ENCODE measurements at regions not wholly inside any gene's neighbourhood (a gene's known extent, or its start where the extent isn't known, plus 50 kb on each side); places are given as distances from the start of the nearest gene placed in this dataset.

GRCh38 chr2:240373289-240373885, 62.1 kb upstream of the GPC1 start:
- DNase-seq (ENCODE audit: low spot score): no peak
- no peaks in the 10 kb centered on the region for H3K36me3 ChIP-seq
- no peaks in the 10 kb centered on the region for H3K27me3 ChIP-seq
- H3K27ac ChIP-seq: peak overlapping the region; percentile 73 to 85
- H3K4me1 ChIP-seq: peaks cover 0 to 53% of the 10 kb centered on the region in 2 donors
- no peaks in the 10 kb centered on the region for H3K9me3 ChIP-seq
- no peak for TF ChIP-seq CTCF (IDR thresholded peaks at IDR 0.05)
- no peak overlapping the region for H3K4me3 ChIP-seq

GRCh38 chr2:240374085-240374907, 61.2 kb upstream of the GPC1 start:
- Histone ChIP-seq H3K4me1 (peaks cover 0 to 44% of the 10 kb centered on the region in 2 donors), H3K27me3 (no peaks in the 10 kb centered on the region), H3K9me3 (no peaks in the 10 kb centered on the region), H3K4me3 (no peak overlapping the region), H3K36me3 (no peaks in the 10 kb centered on the region), H3K27ac (peak overlapping the region; percentile 73 to 85)
- no peak for TF ChIP-seq CTCF (IDR thresholded peaks at IDR 0.05)
- DNase-seq (ENCODE audit: low spot score): peak; percentile 84

- H3K9me3 ChIP-seq: no peaks in the 10 kb centered on the region
- H3K4me3 ChIP-seq: no peak overlapping the region
- DNase-seq (ENCODE audit: low spot score): no peak
- no peaks in the 10 kb centered on the region for H3K36me3 ChIP-seq
- peaks cover 0 to 36% of the 10 kb centered on the region in 2 donors for H3K4me1 ChIP-seq
- peak overlapping the region; percentile 73 to 85 for H3K27ac ChIP-seq
- no peaks in the 10 kb centered on the region for H3K27me3 ChIP-seq
- no peak for TF ChIP-seq CTCF (IDR thresholded peaks at IDR 0.05)
Observed at GRCh38 chr2:240375024-240375645, 60.3 kb upstream of the GPC1 start.

GRCh38 chr2:240376739-240377138, 58.7 kb upstream of the GPC1 start:
- peaks cover 0 to 24% of the 10 kb centered on the region in 2 donors for H3K4me1 ChIP-seq
- DNase-seq (ENCODE audit: low spot score): no peak
- no peaks in the 10 kb centered on the region for H3K27me3 ChIP-seq
- no peak overlapping the region for H3K4me3 ChIP-seq
- H3K27ac ChIP-seq: no peak overlapping the region
- no peaks in the 10 kb centered on the region for H3K9me3 ChIP-seq
- TF ChIP-seq CTCF (IDR thresholded peaks at IDR 0.05): no peak
- H3K36me3 ChIP-seq: no peaks in the 10 kb centered on the region

- no peaks in the 10 kb centered on the region for H3K36me3 ChIP-seq
- peaks cover 0 to 20% of the 10 kb centered on the region in 2 donors for H3K4me1 ChIP-seq
- no peak for TF ChIP-seq CTCF (IDR thresholded peaks at IDR 0.05)
- H3K27me3 ChIP-seq: no peaks in the 10 kb centered on the region
- no peak overlapping the region for H3K27ac ChIP-seq
- no peak overlapping the region for H3K4me3 ChIP-seq
- H3K9me3 ChIP-seq: no peaks in the 10 kb centered on the region
- DNase-seq (ENCODE audit: low spot score): no peak
Observed at GRCh38 chr2:240377366-240377765, 58.1 kb upstream of the GPC1 start.

Data from right atrium auricular region (tissue), 2 donors.